ENCODE measurements at regions not wholly inside any gene's neighbourhood (a gene's known extent, or its start where the extent isn't known, plus 50 kb on each side); places are given as distances from the start of the nearest gene placed in this dataset.
"Not testable (repeated sequence)": the region's sequence is repeated elsewhere in the genome, so short reads cannot be mapped to it uniquely, and the experiment has no call there.

DNA sequence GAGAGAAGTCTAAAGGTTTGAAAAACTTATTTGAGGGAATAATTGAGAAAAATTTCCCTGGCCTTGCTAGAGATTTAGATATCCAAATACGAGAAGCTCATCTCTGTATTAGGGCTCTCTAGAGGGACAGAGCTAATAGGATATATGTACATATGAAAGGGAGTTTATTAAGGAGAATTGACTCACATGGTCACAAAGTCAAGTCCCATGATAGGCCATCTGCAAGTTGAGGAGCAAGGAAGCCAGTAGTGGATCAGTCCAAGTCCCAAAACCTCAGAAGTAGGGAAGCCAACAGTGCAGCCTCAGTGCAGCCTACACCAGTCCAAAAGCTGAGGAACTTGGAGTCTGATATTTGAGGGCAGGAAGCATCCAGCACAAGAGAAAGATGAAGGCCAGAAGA, 126.7 kb downstream of the PJA2 start:
- H3K4me3 ChIP-seq; H3K27ac ChIP-seq; DNase-seq; H3K36me3 ChIP-seq (replicated peaks in 1 of 2; ENCODE audit: insufficient read depth in 1 of 2, low read depth in 2 of 2); H3K4me1 ChIP-seq; H3K9me3 ChIP-seq; H3K27me3 ChIP-seq; ATAC-seq; intact Hi-C loops (cut with DNase I): not testable (repeated sequence)
- WGBS, 2 donors, result 92 to 96% methylated on average over 1 of the region's 1 CpG

DNA sequence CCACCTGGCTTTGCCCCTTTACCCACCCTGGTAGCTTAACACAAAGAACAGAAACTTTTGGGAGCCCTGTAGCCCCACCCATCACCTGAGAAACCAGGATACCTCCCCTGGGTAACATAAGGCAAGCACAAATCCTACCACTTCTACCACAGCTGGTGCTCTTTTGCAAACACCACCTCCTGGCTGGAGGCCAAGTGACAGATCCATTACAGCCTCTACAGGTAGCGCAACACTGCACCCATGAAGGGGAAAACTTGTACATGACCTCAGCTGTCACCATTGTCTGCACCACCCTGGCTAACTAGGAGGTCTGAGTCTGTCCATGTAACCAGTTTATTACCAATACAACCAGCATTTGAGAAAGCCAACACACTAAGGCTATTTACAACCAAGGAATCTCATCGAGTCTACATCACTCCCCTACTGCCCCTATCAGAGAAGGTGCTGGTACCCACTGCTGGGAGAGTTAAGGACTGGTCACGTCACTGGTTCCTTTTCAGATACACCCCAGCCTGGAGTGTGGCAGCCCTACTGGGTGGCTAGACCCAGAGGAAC, 128.6 kb downstream of the PJA2 start:
- Histone ChIP-seq H3K4me3 (no peak overlapping the region), H3K4me1 (no peaks in the 10 kb centered on the region), H3K27ac (no peak overlapping the region), H3K27me3 (no peaks in the 10 kb centered on the region), H3K9me3 (no peaks in the 10 kb centered on the region), H3K36me3 (replicated peaks in 1 of 2; ENCODE audit: insufficient read depth in 1 of 2, low read depth in 2 of 2) (no peaks in the 10 kb centered on the region)
- no peak for ATAC-seq
- TF ChIP-seq POLR2A (IDR thresholded peaks at IDR 0.05), result no peak
- TF ChIP-seq, protein P1, sequence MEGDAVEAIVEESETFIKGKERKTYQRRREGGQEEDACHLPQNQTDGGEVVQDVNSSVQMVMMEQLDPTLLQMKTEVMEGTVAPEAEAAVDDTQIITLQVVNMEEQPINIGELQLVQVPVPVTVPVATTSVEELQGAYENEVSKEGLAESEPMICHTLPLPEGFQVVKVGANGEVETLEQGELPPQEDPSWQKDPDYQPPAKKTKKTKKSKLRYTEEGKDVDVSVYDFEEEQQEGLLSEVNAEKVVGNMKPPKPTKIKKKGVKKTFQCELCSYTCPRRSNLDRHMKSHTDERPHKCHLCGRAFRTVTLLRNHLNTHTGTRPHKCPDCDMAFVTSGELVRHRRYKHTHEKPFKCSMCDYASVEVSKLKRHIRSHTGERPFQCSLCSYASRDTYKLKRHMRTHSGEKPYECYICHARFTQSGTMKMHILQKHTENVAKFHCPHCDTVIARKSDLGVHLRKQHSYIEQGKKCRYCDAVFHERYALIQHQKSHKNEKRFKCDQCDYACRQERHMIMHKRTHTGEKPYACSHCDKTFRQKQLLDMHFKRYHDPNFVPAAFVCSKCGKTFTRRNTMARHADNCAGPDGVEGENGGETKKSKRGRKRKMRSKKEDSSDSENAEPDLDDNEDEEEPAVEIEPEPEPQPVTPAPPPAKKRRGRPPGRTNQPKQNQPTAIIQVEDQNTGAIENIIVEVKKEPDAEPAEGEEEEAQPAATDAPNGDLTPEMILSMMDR (IDR thresholded peaks at IDR 0.05), result no peak
- DNase-seq, result peak in 3 of 4 donors; percentile 29 to 57 (median 53)
- WGBS, 2 donors, result 83 to 93% methylated on average over 3 of the region's 3 CpGs
- intact Hi-C loops (cut with DNase I), result no loop called here

DNA sequence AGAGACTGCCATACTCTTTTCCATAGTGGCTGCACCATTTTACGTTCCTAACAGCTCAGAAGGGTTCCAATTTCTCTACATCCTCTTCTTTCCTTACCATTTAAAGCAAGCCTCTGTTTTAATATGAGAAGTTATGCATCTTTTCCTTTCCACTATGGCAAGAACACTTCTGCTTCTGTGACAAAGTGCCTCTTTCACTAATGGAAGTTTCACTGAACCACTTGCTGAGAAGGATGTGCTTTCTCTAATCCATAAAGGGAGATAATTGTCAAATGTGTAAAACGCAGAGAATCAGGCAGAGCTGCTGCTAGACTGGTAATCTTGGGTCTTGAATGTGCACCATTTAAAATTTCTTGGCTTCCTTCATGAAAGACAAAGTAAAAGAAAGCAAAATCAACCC, 131.6 kb downstream of the PJA2 start:
- Histone ChIP-seq H3K4me1 (no peaks in the 10 kb centered on the region), H3K9me3 (no peaks in the 10 kb centered on the region), H3K4me3 (no peak overlapping the region), H3K36me3 (replicated peaks in 1 of 2; ENCODE audit: insufficient read depth in 1 of 2, low read depth in 2 of 2) (no peaks in the 10 kb centered on the region), H3K27me3 (no peaks in the 10 kb centered on the region), H3K27ac (no peak overlapping the region)
- intact Hi-C loops (cut with DNase I), result no loop called here
- DNase-seq (no peak), ATAC-seq (no peak)
- 89 to 98% methylated on average over 2 of the region's 2 CpGs for WGBS, 2 donors
- TF ChIP-seq POLR2A (IDR thresholded peaks at IDR 0.05), result no peak
- TF ChIP-seq, protein P1 (IDR thresholded peaks at IDR 0.05), result no peak

DNA sequence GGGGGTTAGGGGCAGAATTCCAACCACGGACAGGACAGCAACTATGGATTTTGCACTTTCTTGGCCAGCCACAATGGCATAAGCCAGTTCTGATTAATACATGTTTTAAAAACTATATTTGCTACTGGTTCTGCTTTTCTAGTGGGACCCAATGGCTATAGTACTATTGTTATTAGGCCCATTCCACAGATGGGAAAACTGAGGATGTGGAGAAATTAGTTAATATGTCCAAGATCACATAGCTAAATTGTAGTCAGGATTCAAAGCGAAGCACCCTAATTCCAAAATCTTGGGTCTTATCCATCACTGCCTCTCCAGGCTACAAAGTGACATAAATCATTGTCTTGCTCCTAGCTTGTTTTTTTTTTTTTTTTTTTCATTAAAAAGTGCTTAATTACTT, 133.9 kb downstream of the PJA2 start:
- DNase-seq, result no peak
- Histone ChIP-seq H3K9me3 (no peaks in the 10 kb centered on the region), H3K4me1 (no peaks in the 10 kb centered on the region), H3K27me3 (no peaks in the 10 kb centered on the region), H3K27ac (no peak overlapping the region), H3K4me3 (no peak overlapping the region), H3K36me3 (replicated peaks in 1 of 2; ENCODE audit: insufficient read depth in 1 of 2, low read depth in 2 of 2) (no peaks in the 10 kb centered on the region)
- intact Hi-C loops (cut with DNase I), result no loop called here
- 84 to 95% methylated on average over 2 of the region's 2 CpGs for WGBS, 2 donors
- no peak for TF ChIP-seq POLR2A (IDR thresholded peaks at IDR 0.05)
- TF ChIP-seq, protein P1 (IDR thresholded peaks at IDR 0.05), result no peak
- no peak for ATAC-seq

DNA sequence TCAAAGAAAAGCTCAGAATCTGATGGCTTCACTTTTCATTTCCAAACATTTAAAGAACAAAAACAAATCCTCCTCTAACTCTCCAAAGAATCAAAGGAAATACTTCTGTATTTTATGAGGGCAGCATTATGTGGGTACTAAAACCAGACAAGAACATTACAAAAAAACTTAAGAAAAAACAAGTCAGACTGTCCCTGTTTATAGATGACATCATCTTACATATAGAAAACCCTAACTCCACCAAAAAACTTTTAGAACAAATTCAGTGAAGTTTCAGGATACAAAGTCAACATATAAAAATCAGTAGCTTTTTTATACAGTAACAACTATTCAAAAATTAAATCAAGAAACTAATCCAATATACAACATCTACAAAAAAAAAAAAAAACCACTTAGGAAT, 136.2 kb downstream of the PJA2 start:
- Histone ChIP-seq H3K27me3 (no peaks in the 10 kb centered on the region), H3K4me1 (no peaks in the 10 kb centered on the region), H3K4me3 (no peak overlapping the region), H3K36me3 (replicated peaks in 1 of 2; ENCODE audit: insufficient read depth in 1 of 2, low read depth in 2 of 2) (no peaks in the 10 kb centered on the region), H3K27ac (no peak overlapping the region), H3K9me3 (no peaks in the 10 kb centered on the region)
- no peak for DNase-seq
- ATAC-seq, result no peak
- intact Hi-C loops (cut with DNase I), result no loop called here
- TF ChIP-seq, protein P1 (IDR thresholded peaks at IDR 0.05), result no peak
- no peak for TF ChIP-seq POLR2A (IDR thresholded peaks at IDR 0.05)
